ENCODE measurements at regions not wholly inside any gene's neighbourhood (a gene's known extent, or its start where the extent isn't known, plus 50 kb on each side); places are given as distances from the start of the nearest gene placed in this dataset.

- TF ChIP-seq CTCF (IDR thresholded peaks at IDR 0.05; ENCODE audit: low read depth, low read length, missing input control) (no peak), EGR1 (IDR thresholded peaks at IDR 0.05; ENCODE audit: low read depth in 2 of 2) (no peak), RXRA (IDR thresholded peaks at IDR 0.05) (no peak), JUND (IDR thresholded peaks at IDR 0.05) (no peak), ATF3 (IDR thresholded peaks at IDR 0.05) (no peak)
Measured at GRCh38 chr11:116636341-116636929, 136.4 kb downstream of the BUD13 start.
